GM23248 (cell line): ENCODE measurements at regions not wholly inside any gene's neighbourhood (a gene's known extent, or its start where the extent isn't known, plus 50 kb on each side); places are given as distances from the start of the nearest gene placed in this dataset.
A peak's percentile ranks its signal among the peaks of the same experiment; 100 is the strongest.

Experiments used
- DNase-seq: peaks from one replicate; pipeline ENCODE4 v3.0.0-alpha.2; 2015
- H2AFZ ChIP-seq: fragments of 200-600 bp; sonication (generic); 2 replicates; pipeline ENCODE4 v1.6.1; 2016; ENCODE audit warnings: antibody characterized with exemption
- H3F3A ChIP-seq: fragments of 200-600 bp; sonication (generic); 2 replicates; pipeline ENCODE4 v1.6.1; 2016; ENCODE audit warnings: mild to moderate bottlenecking, antibody characterized with exemption, mixed run types; ENCODE audit not compliant: insufficient read depth
- H3K27ac ChIP-seq: fragments of 200-600 bp; sonication (generic); 2 replicates; pipeline ENCODE4 v1.5.1; 2016; ENCODE audit warnings: mild to moderate bottlenecking
- H3K27me3 ChIP-seq: fragments of 200-600 bp; sonication (generic); replicated peaks from 2 replicates; pipeline ENCODE4 v1.6.1; 2016; ENCODE audit warnings: mild to moderate bottlenecking; ENCODE audit not compliant: insufficient read depth
- H3K36me3 ChIP-seq: fragments of 200-600 bp; sonication (generic); 2 replicates; pipeline ENCODE4 v1.6.1; 2016; ENCODE audit warnings: low read depth, mild to moderate bottlenecking
- H3K4me1 ChIP-seq: fragments of 200-600 bp; sonication (generic); 2 replicates; pipeline ENCODE4 v1.6.1; 2016; ENCODE audit warnings: mild to moderate bottlenecking; ENCODE audit not compliant: insufficient read depth
- H3K4me2 ChIP-seq: fragments of 200-600 bp; sonication (generic); one replicate; pipeline ENCODE4 v1.6.1; 2016; ENCODE audit warnings: mild to moderate bottlenecking; ENCODE audit not compliant: unreplicated experiment
- H3K4me3 ChIP-seq: fragments of 200-600 bp; sonication (generic); 2 replicates; pipeline ENCODE4 v1.5.1; 2016; ENCODE audit warnings: mild to moderate bottlenecking
- H3K79me2 ChIP-seq: fragments of 200-600 bp; sonication (generic); 2 replicates; pipeline ENCODE4 v1.6.1; 2016; ENCODE audit warnings: mild to moderate bottlenecking; ENCODE audit not compliant: insufficient read depth
- H3K9ac ChIP-seq: fragments of 200-600 bp; sonication (generic); 2 replicates; pipeline ENCODE4 v1.6.1; 2016; ENCODE audit warnings: mild to moderate bottlenecking
- H3K9me2 ChIP-seq: fragments of 200-600 bp; sonication (generic); 2 replicates; pipeline ENCODE4 v1.6.1; 2016; ENCODE audit warnings: mixed run types, mild to moderate bottlenecking, moderate library complexity; ENCODE audit not compliant: insufficient read depth
- H3K9me3 ChIP-seq: fragments of 200-600 bp; sonication (generic); one replicate; pipeline ENCODE4 v1.6.1; 2017; ENCODE audit warnings: low read depth
- H4K20me1 ChIP-seq: fragments of 200-600 bp; sonication (generic); 2 replicates; pipeline ENCODE4 v1.6.0; 2016; ENCODE audit not compliant: insufficient read depth
- EZH2 ChIP-seq: fragments of 200-600 bp; sonication (generic); IDR thresholded peaks from 2 replicates; pipeline ENCODE4 v1.6.1; 2018; ENCODE audit warnings: antibody characterized with exemption, mild to moderate bottlenecking; ENCODE audit not compliant: insufficient read depth, poor library complexity, severe bottlenecking
- EZH2phosphoT487 ChIP-seq: fragments of 200-600 bp; sonication (generic); IDR thresholded peaks from 2 replicates; pipeline ENCODE4 v1.6.1; 2018; ENCODE audit warnings: antibody characterized with exemption, moderate library complexity, mild to moderate bottlenecking, low read depth; ENCODE audit not compliant: insufficient read depth
- WGBS, 2 experiments: methylation state at CpG; one replicate each; pipeline ENCODE4 v1.1.6; 2015 to 2017; ENCODE audit warnings: low lambda C conversion rate in 2 of 2, low coverage in 1 of 2; ENCODE audit errors: missing lambda C conversion rate in 2 of 2; 5-methylcytosine and 5-hydroxymethylcytosine counted together
- in situ Hi-C: fragments of 300-500 bp; cut with MboI; formaldehyde crosslinking; loops from 2 replicates; pipeline ENCODE4 v1.15.0; 2020

- Histone ChIP-seq H3K9me2 (no peaks in the 10 kb centered on the region), H3K27ac (no peak overlapping the region), H3K4me3 (no peak overlapping the region), H3K36me3 (no peaks in the 10 kb centered on the region), H2AFZ (0 out of 2 replicates have a peak overlapping the region, but pooled peaks have one; percentile 23), H3K27me3 (no peaks in the 10 kb centered on the region), H3K79me2 (no peaks in the 10 kb centered on the region), H3F3A (no peaks in the 10 kb centered on the region), H3K9ac (no peak overlapping the region), H3K9me3 (no peaks in the 10 kb centered on the region), H4K20me1 (no peaks in the 10 kb centered on the region), H3K4me1 (no peaks in the 10 kb centered on the region), H3K4me2 (no peak overlapping the region)
- in situ Hi-C loops: no loop called here
- 54 to 61% methylated on average over 9 of the region's 9 CpGs for WGBS, 2 experiments
- TF ChIP-seq EZH2phosphoT487 (no peak), EZH2 (no peak)
- no peak for DNase-seq
Measured at GRCh38 chr9:108423433-108423832, 432.4 kb downstream of the ACTL7B start.

GRCh38 chr9:108419379-108419778 is 436.4 kb downstream of the ACTL7B start:
- TF ChIP-seq EZH2 (no peak), EZH2phosphoT487 (no peak)
- Histone ChIP-seq H3K27me3 (no peaks in the 10 kb centered on the region), H3K4me3 (no peak overlapping the region), H3K27ac (no peak overlapping the region), H2AFZ (no peak overlapping the region), H3K79me2 (no peaks in the 10 kb centered on the region), H3K36me3 (no peaks in the 10 kb centered on the region), H3K9ac (no peak overlapping the region), H3F3A (no peaks in the 10 kb centered on the region), H4K20me1 (no peaks in the 10 kb centered on the region), H3K9me3 (no peaks in the 10 kb centered on the region), H3K4me1 (no peaks in the 10 kb centered on the region), H3K4me2 (no peak overlapping the region), H3K9me2 (no peaks in the 10 kb centered on the region)
- in situ Hi-C loops: no loop called here
- DNase-seq: no peak

DNA sequence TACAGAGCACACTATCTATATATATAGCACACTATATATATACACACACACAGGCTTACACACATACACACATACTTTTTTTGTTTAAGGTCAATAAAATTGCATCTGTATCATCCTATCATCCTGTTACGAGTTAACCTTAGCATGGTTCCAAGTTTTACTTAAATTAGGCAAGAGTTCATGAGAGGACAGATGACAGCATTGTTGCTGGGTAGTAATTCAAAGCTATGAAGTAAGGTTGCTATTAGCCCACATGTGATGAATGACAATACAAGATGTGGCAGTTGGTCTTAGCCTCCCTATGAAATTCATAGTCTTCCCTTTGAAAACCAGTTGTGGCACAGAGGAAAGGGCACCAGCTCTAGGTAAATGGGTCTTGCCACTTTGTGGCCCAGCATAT is 438.1 kb downstream of the ACTL7B start:
- no peak overlapping the region for H3K4me2 ChIP-seq
- H3K9me2 ChIP-seq: no peaks in the 10 kb centered on the region
- no peaks in the 10 kb centered on the region for H3K4me1 ChIP-seq
- H3K27ac ChIP-seq: no peak overlapping the region
- H2AFZ ChIP-seq: no peak overlapping the region
- WGBS, 2 experiments: 76 to 79% methylated on average over 1 of the region's 1 CpG
- H3F3A ChIP-seq: no peaks in the 10 kb centered on the region
- H4K20me1 ChIP-seq: no peaks in the 10 kb centered on the region
- no peaks in the 10 kb centered on the region for H3K27me3 ChIP-seq
- no peaks in the 10 kb centered on the region for H3K79me2 ChIP-seq
- DNase-seq: peak; percentile 21
- TF ChIP-seq EZH2 (no peak), EZH2phosphoT487 (no peak)
- no peaks in the 10 kb centered on the region for H3K9me3 ChIP-seq
- no peak overlapping the region for H3K4me3 ChIP-seq
- H3K36me3 ChIP-seq: no peaks in the 10 kb centered on the region
- in situ Hi-C loops: no loop called here
- no peak overlapping the region for H3K9ac ChIP-seq

DNA sequence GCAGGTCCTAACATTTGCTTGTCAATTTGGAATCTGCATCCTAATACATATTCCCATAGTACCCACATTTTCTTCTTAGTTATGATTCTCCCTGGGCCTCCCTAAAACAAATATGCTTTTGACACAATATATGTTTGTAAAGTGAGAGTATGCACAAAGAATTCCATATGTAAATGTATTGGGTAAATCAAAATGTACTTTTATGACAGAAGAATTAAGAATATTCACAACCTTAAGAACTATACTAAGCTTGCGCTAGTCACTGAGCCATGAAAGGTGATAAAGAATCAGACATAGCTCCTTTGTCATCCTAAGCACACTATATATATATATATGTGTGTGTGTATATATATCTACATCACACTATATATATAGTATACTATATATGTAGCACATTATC is 438.5 kb downstream of the ACTL7B start:
- Histone ChIP-seq H3K36me3 (no peaks in the 10 kb centered on the region), H3K4me1 (no peaks in the 10 kb centered on the region), H4K20me1 (no peaks in the 10 kb centered on the region), H2AFZ (no peak overlapping the region), H3K9me2 (no peaks in the 10 kb centered on the region), H3K4me2 (no peak overlapping the region), H3K9ac (no peak overlapping the region), H3K4me3 (no peak overlapping the region), H3K27ac (no peak overlapping the region), H3K79me2 (no peaks in the 10 kb centered on the region), H3K9me3 (no peaks in the 10 kb centered on the region), H3K27me3 (no peaks in the 10 kb centered on the region), H3F3A (no peaks in the 10 kb centered on the region)
- TF ChIP-seq EZH2phosphoT487 (no peak), EZH2 (no peak)
- in situ Hi-C loops: no loop called here
- WGBS, 2 experiments: 98 to 100% methylated on average over 1 of the region's 1 CpG
- DNase-seq: no peak

GRCh38 chr9:108416324-108416723 is 439.5 kb downstream of the ACTL7B start:
- Histone ChIP-seq H3K4me2 (no peak overlapping the region), H3K79me2 (no peaks in the 10 kb centered on the region), H3K9me2 (no peaks in the 10 kb centered on the region), H3K27ac (no peak overlapping the region), H3K9me3 (no peaks in the 10 kb centered on the region), H3K4me3 (no peak overlapping the region), H4K20me1 (no peaks in the 10 kb centered on the region), H3K4me1 (no peaks in the 10 kb centered on the region), H3K9ac (no peak overlapping the region), H3F3A (no peaks in the 10 kb centered on the region), H3K36me3 (no peaks in the 10 kb centered on the region), H2AFZ (no peak overlapping the region), H3K27me3 (no peaks in the 10 kb centered on the region)
- DNase-seq: no peak
- WGBS, 2 experiments: 68 to 73% methylated on average over 2 of the region's 2 CpGs
- in situ Hi-C loops: no loop called here
- TF ChIP-seq EZH2phosphoT487: no peak
- TF ChIP-seq EZH2: no peak
